HCT116 (cell line): ENCODE measurements at regions not wholly inside any gene's neighbourhood (a gene's known extent, or its start where the extent isn't known, plus 50 kb on each side); places are given as distances from the start of the nearest gene placed in this dataset.

Experiments
- ATAC-seq: fragments of 200-7000 bp; cut with Tn5 transposase; 2 replicates; pipeline ENCODE4 v1.9.1; 2020; ENCODE audit warnings: mild to moderate bottlenecking, moderate library complexity
- BruUV-seq: library from RNA; stranded (reverse); fragments of 400-500 nt; replicated peaks from 2 replicates; lab custom pipeline; 2021; lab: Mats Ljungman, UMichigan
- CTCF ChIA-PET: fragments of 300-600 bp; sonication (Branson Sonifier 250); formaldehyde crosslinking; loops from one replicate; lab custom pipeline; 2021; ENCODE audit warnings: antibody characterized with exemption; lab: Charles Lee
- POLR2A ChIA-PET: fragments of 300-600, 350-600 bp; sonication (Branson Sonifier 250); formaldehyde crosslinking; loops from one replicate; lab custom pipeline; 2021; ENCODE audit warnings: antibody characterized with exemption; lab: Charles Lee
- RAD21 ChIA-PET, 2 experiments: fragments of 300-600 bp; sonication (Branson Sonifier 250); formaldehyde crosslinking; loops; one replicate each; lab custom pipeline; 2023; ENCODE audit warnings: low total read pairs in 2 of 2; ENCODE audit not compliant: uncharacterized antibody in 2 of 2, unreplicated experiment in 2 of 2, low non-redundant PET in 1 of 2; lab: Charles Lee
- DNase-seq: peaks from one replicate; pipeline ENCODE4 v3.0.0-alpha.2; 2010; ENCODE audit warnings: low read depth, low spot score
- H2AFZ ChIP-seq: fragments of 200-600 bp; shearing (Covaris generic), sonication (generic); 2 replicates; pipeline ENCODE4 v1.6.1; 2017; ENCODE audit warnings: low read depth, mixed run types, mixed read lengths, antibody characterized with exemption, low read length; ENCODE audit not compliant: poor library complexity, severe bottlenecking
- H3K27ac ChIP-seq: 2 replicates; pipeline ENCODE4 v1.5.1; 2012; ENCODE audit warnings: low read depth, low read length
- H3K27me3 ChIP-seq: fragments of 200-600 bp; sonication (generic); 2 replicates; pipeline ENCODE4 v1.6.1; 2016; ENCODE audit warnings: mixed run types, low read length, mixed read lengths; ENCODE audit not compliant: insufficient read depth
- H3K36me3 ChIP-seq, 2 experiments: fragments of 200-500 bp in 1 of 2; fragments of 200-600 bp in 1 of 2; sonication (Bioruptor generic) in 1 of 2; sonication (generic) in 1 of 2; 2 replicates each; pipeline versions ENCODE4 v1.5.1 to v1.6.1; 2014 to 2016; ENCODE audit warnings: low read length in 2 of 2, inconsistent platforms in 1 of 2, mixed read lengths in 1 of 2, mixed run types in 1 of 2; ENCODE audit not compliant: insufficient read depth in 2 of 2, control insufficient read depth in 1 of 2
- H3K4me1 ChIP-seq, 2 experiments: fragments of 200-600 bp in 1 of 2; sonication (generic) in 1 of 2; 2 replicates each; pipeline versions ENCODE4 v1.5.1 to v1.6.1; 2012 to 2017; ENCODE audit warnings: low read length in 2 of 2, inconsistent platforms in 1 of 2, mild to moderate bottlenecking in 1 of 2, mixed read lengths in 1 of 2, mixed run types in 1 of 2, moderate library complexity in 1 of 2; ENCODE audit not compliant: insufficient read depth in 2 of 2, control insufficient read depth in 1 of 2
- H3K4me2 ChIP-seq: fragments of 200-600 bp; sonication (generic); 2 replicates; pipeline ENCODE4 v1.6.1; 2017; ENCODE audit warnings: mixed run types, low read length, mixed read lengths
- H3K4me3 ChIP-seq, 2 experiments: fragments of 200-600 bp in 1 of 2; sonication (generic) in 1 of 2; replicated peaks in 1 of 2; 2 replicates each; pipeline ENCODE4 v1.5.1; 2011 to 2016; ENCODE audit warnings: low read length in 2 of 2, control low read depth in 1 of 2, low read depth in 1 of 2, mild to moderate bottlenecking in 1 of 2, mixed read lengths in 1 of 2, mixed run types in 1 of 2
- H3K79me2 ChIP-seq: fragments of 200-600 bp; sonication (generic); 2 replicates; pipeline ENCODE4 v1.6.1; 2017; ENCODE audit warnings: mild to moderate bottlenecking, mixed run types, low read length, moderate library complexity, mixed read lengths; ENCODE audit not compliant: insufficient read depth
- H3K9ac ChIP-seq: fragments of 200-600 bp; sonication (generic); 2 replicates; pipeline ENCODE4 v1.6.1; 2016; ENCODE audit warnings: low read length, mixed read lengths
- H3K9me2 ChIP-seq: fragments of 200-600 bp; sonication (generic), shearing (Covaris generic); 2 replicates; pipeline ENCODE4 v1.6.1; 2017; ENCODE audit warnings: mixed run types, mild to moderate bottlenecking, moderate library complexity; ENCODE audit not compliant: insufficient read depth
- H3K9me3 ChIP-seq, 2 experiments: fragments of 200-500 bp in 1 of 2; fragments of 200-600 bp in 1 of 2; sonication (Bioruptor generic) in 1 of 2; sonication (generic) in 1 of 2; 2 replicates each; pipeline ENCODE4 v1.6.1; 2014 to 2017; ENCODE audit warnings: low read length in 2 of 2, mixed read lengths in 2 of 2, inconsistent platforms in 1 of 2, low read depth in 1 of 2, mild to moderate bottlenecking in 1 of 2, mixed run types in 1 of 2, moderate library complexity in 1 of 2; ENCODE audit not compliant: control insufficient read depth in 1 of 2, insufficient read depth in 1 of 2
- H4K20me1 ChIP-seq: fragments of 200-600 bp; sonication (generic), shearing (Covaris generic); 2 replicates; pipeline ENCODE4 v1.6.1; 2017; ENCODE audit warnings: mixed run types, mild to moderate bottlenecking, moderate library complexity; ENCODE audit not compliant: insufficient read depth
- CBX3 ChIP-seq: IDR thresholded peaks from 2 replicates; pipeline ENCODE4 v1.6.1; 2012; ENCODE audit warnings: low read depth
- CEBPB ChIP-seq: IDR thresholded peaks from 2 replicates; pipeline ENCODE4 v1.6.1; 2012; ENCODE audit warnings: low read depth
- EGR1 ChIP-seq: IDR thresholded peaks from 2 replicates; pipeline ENCODE4 v1.6.1; 2012; ENCODE audit warnings: low read depth
- ELF1 ChIP-seq: IDR thresholded peaks from 2 replicates; pipeline ENCODE4 v1.6.1; 2012; ENCODE audit warnings: low read depth, borderline replicate concordance
- EZH2 ChIP-seq: fragments of 200-600 bp; sonication (generic); IDR thresholded peaks from 2 replicates; pipeline ENCODE4 v1.6.1; 2017; ENCODE audit warnings: antibody characterized with exemption, mixed run types
- EZH2phosphoT487 ChIP-seq: fragments of 200-600 bp; IDR thresholded peaks from 2 replicates; pipeline ENCODE4 v1.6.1; 2018; ENCODE audit warnings: antibody characterized with exemption, borderline replicate concordance
- FOSL1 ChIP-seq: IDR thresholded peaks from 2 replicates; pipeline ENCODE4 v1.6.1; 2012; ENCODE audit warnings: low read depth
- JUND ChIP-seq: IDR thresholded peaks from 2 replicates; pipeline ENCODE4 v1.6.1; 2012
- POLR2AphosphoS5 ChIP-seq: IDR thresholded peaks from 2 replicates; pipeline ENCODE4 v1.6.1; 2011; ENCODE audit warnings: mild to moderate bottlenecking, low read depth, low read length, moderate library complexity
- RAD21 ChIP-seq: IDR thresholded peaks from 2 replicates; pipeline ENCODE4 v1.6.1; 2012; ENCODE audit warnings: low read depth, mild to moderate bottlenecking
- SIN3A ChIP-seq: IDR thresholded peaks from 2 replicates; pipeline ENCODE4 v1.6.1; 2012; ENCODE audit warnings: low read depth
- SP1 ChIP-seq: IDR thresholded peaks from 2 replicates; pipeline ENCODE4 v1.6.1; 2012; ENCODE audit warnings: low read depth
- YY1 ChIP-seq: IDR thresholded peaks from 2 replicates; pipeline ENCODE4 v1.6.1; 2011; ENCODE audit warnings: low read length, low read depth, moderate library complexity, mild to moderate bottlenecking; ENCODE audit not compliant: insufficient replicate concordance; ENCODE audit errors: extremely low read depth
- ZFX ChIP-seq: fragments of 450-650 bp; IDR thresholded peaks from 2 replicates; pipeline ENCODE4 v1.6.1; 2017
- ZNF274 ChIP-seq: fragments of 200-500 bp; sonication (Bioruptor generic); IDR thresholded peaks from 2 replicates; pipeline ENCODE4 v1.6.1; 2014; ENCODE audit warnings: mild to moderate bottlenecking, low read depth, low read length, inconsistent platforms
- intact Hi-C: fragments of 100-400 bp; cut with micrococcal nuclease; formaldehyde crosslinking; loops from 2 replicates; pipeline ENCODE4 v1.10.0; 2022
- TF ChIP-seq, protein P1 (sequence below): IDR thresholded peaks from 2 replicates; pipeline ENCODE4 v1.6.1; 2012
- TF ChIP-seq, protein P2 (sequence below): IDR thresholded peaks from 2 replicates; pipeline ENCODE4 v1.6.1; 2012; ENCODE audit warnings: low read depth
- TF ChIP-seq, protein P3 (sequence below): IDR thresholded peaks from 2 replicates; pipeline ENCODE4 v1.6.1; 2011; ENCODE audit warnings: mild to moderate bottlenecking, low read length, moderate library complexity; ENCODE audit not compliant: insufficient replicate concordance; ENCODE audit errors: extremely low read depth

DNA sequence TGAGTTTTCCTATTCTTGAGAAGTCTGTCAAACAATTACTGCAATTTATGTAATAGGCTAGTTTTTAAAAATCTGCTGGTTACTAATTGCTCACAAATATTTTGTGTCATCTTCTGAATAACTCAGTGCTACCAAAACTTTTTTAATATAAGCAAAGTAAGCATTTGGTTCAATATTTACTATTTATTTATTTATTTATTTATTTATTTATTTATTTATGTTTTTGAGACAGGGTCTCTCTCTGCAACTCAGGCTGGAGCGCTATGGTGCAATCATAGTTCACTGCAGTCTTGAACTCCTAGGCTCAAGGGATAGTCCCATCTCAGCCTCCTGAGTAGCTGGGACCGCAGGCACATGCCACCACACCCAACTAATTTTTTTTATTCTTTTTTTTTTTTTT, 60.4 kb upstream of the CDH20 start:
- no peaks in the 10 kb centered on the region for H4K20me1 ChIP-seq
- no peaks in the 10 kb centered on the region for H3K9me2 ChIP-seq
- ATAC-seq: no peak
- H3K4me1 ChIP-seq: no peaks in the 10 kb centered on the region
- intact Hi-C loops: no loop called here
- ChIA-PET RAD21 (no interaction called here), CTCF (no interaction called here), POLR2A (no interaction called here)
- no peak overlapping the region for H3K9ac ChIP-seq
- BruUV-seq: no TSS peak
- no peaks in the 10 kb centered on the region for H3K79me2 ChIP-seq
- H2AFZ ChIP-seq: no peak overlapping the region
- no peak for DNase-seq
- no peaks in the 10 kb centered on the region for H3K27me3 ChIP-seq
- H3K4me2 ChIP-seq: no peak overlapping the region
- TF ChIP-seq SP1 (no peak), JUND (no peak), EGR1 (no peak), EZH2 (no peak)
- H3K36me3 ChIP-seq: no peaks in the 10 kb centered on the region
- H3K4me3 ChIP-seq: no peak overlapping the region
- no peak overlapping the region for H3K27ac ChIP-seq
- H3K9me3 ChIP-seq: no peaks in the 10 kb centered on the region

DNA sequence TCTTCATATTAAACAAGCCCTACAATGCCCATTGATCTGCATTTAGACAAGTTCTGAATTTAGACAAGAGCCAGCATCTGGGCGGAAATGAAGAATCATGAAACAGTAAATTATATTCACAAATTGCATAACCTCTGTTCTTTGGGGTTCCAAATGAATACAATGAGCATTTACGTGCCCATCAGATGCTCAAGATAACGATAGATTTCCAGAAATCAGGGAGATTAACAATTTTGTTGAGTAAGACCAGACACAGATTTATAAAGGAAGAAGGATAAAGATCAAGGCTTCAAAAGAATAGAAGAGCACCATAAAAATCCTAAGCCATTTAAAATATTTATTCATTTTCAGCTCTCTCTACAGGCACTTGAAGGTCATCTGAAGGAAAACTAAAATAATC, 59.7 kb upstream of the CDH20 start:
- no TSS peak for BruUV-seq
- H3K9ac ChIP-seq: no peak overlapping the region
- H3K9me2 ChIP-seq: no peaks in the 10 kb centered on the region
- no peak for TF ChIP-seq ELF1
- no peak for TF ChIP-seq CBX3
- TF ChIP-seq ZNF274: no peak
- no peak for TF ChIP-seq EZH2phosphoT487
- no peak for TF ChIP-seq EGR1
- TF ChIP-seq CEBPB: no peak
- no peak for TF ChIP-seq SIN3A
- TF ChIP-seq, protein P1, sequence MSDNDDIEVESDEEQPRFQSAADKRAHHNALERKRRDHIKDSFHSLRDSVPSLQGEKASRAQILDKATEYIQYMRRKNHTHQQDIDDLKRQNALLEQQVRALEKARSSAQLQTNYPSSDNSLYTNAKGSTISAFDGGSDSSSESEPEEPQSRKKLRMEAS: no peak
- TF ChIP-seq YY1: no peak
- TF ChIP-seq, protein P2, sequence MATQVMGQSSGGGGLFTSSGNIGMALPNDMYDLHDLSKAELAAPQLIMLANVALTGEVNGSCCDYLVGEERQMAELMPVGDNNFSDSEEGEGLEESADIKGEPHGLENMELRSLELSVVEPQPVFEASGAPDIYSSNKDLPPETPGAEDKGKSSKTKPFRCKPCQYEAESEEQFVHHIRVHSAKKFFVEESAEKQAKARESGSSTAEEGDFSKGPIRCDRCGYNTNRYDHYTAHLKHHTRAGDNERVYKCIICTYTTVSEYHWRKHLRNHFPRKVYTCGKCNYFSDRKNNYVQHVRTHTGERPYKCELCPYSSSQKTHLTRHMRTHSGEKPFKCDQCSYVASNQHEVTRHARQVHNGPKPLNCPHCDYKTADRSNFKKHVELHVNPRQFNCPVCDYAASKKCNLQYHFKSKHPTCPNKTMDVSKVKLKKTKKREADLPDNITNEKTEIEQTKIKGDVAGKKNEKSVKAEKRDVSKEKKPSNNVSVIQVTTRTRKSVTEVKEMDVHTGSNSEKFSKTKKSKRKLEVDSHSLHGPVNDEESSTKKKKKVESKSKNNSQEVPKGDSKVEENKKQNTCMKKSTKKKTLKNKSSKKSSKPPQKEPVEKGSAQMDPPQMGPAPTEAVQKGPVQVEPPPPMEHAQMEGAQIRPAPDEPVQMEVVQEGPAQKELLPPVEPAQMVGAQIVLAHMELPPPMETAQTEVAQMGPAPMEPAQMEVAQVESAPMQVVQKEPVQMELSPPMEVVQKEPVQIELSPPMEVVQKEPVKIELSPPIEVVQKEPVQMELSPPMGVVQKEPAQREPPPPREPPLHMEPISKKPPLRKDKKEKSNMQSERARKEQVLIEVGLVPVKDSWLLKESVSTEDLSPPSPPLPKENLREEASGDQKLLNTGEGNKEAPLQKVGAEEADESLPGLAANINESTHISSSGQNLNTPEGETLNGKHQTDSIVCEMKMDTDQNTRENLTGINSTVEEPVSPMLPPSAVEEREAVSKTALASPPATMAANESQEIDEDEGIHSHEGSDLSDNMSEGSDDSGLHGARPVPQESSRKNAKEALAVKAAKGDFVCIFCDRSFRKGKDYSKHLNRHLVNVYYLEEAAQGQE: no peak
- no peak for TF ChIP-seq POLR2AphosphoS5
- no peak for TF ChIP-seq FOSL1
- TF ChIP-seq ZFX: no peak
- TF ChIP-seq, protein P3, sequence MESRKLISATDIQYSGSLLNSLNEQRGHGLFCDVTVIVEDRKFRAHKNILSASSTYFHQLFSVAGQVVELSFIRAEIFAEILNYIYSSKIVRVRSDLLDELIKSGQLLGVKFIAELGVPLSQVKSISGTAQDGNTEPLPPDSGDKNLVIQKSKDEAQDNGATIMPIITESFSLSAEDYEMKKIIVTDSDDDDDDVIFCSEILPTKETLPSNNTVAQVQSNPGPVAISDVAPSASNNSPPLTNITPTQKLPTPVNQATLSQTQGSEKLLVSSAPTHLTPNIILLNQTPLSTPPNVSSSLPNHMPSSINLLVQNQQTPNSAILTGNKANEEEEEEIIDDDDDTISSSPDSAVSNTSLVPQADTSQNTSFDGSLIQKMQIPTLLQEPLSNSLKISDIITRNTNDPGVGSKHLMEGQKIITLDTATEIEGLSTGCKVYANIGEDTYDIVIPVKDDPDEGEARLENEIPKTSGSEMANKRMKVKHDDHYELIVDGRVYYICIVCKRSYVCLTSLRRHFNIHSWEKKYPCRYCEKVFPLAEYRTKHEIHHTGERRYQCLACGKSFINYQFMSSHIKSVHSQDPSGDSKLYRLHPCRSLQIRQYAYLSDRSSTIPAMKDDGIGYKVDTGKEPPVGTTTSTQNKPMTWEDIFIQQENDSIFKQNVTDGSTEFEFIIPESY: no peak
- no peak for TF ChIP-seq RAD21
- no peak for TF ChIP-seq EZH2
- DNase-seq (no peak), ATAC-seq (no peak)
- ChIA-PET CTCF (no interaction called here), POLR2A (no interaction called here), RAD21 (no interaction called here)
- intact Hi-C loops: no loop called here
- H3K9me3 ChIP-seq: no peaks in the 10 kb centered on the region
- no peaks in the 10 kb centered on the region for H3K36me3 ChIP-seq
- no peaks in the 10 kb centered on the region for H3K27me3 ChIP-seq
- no peaks in the 10 kb centered on the region for H3K4me1 ChIP-seq
- H3K4me3 ChIP-seq: no peak overlapping the region
- H2AFZ ChIP-seq: no peak overlapping the region
- no peak overlapping the region for H3K27ac ChIP-seq
- no peak overlapping the region for H3K4me2 ChIP-seq
- no peaks in the 10 kb centered on the region for H3K79me2 ChIP-seq
- no peaks in the 10 kb centered on the region for H4K20me1 ChIP-seq
